NCI-H128 (cell line): ENCODE measurements at regions not wholly inside any gene's neighbourhood (a gene's known extent, or its start where the extent isn't known, plus 50 kb on each side); places are given as distances from the start of the nearest gene placed in this dataset.
"Not testable (repeated sequence)": the region's sequence is repeated elsewhere in the genome, so short reads cannot be mapped to it uniquely, and the experiment has no call there.

ENCODE experiments used
- DNase-seq: peaks from one replicate; lab custom pipeline; 2025; ENCODE audit not compliant: unreplicated experiment; lab: John Stamatoyannopoulos, UW

DNA sequence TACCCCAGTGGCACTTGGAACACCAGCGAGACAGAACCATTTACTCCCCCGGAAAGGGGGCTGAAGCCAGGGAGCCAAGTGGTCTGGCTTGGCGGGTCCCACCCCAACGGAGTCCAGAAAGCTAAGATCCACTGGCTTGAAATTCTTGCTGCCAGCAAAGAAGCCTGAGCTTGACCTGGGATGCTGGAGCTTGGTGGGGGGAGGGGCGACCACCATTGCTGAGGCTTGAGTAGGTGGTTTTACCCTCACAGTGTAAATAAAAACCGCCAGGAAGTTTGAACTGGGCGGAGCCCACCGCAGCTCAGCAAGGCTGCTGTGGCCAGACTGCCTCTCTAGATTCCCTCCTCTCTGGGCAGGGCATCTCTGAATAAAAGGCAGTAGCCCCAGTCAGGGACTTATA is 62.8 kb downstream of the RPS24 start:
- not testable (repeated sequence) for DNase-seq

DNA sequence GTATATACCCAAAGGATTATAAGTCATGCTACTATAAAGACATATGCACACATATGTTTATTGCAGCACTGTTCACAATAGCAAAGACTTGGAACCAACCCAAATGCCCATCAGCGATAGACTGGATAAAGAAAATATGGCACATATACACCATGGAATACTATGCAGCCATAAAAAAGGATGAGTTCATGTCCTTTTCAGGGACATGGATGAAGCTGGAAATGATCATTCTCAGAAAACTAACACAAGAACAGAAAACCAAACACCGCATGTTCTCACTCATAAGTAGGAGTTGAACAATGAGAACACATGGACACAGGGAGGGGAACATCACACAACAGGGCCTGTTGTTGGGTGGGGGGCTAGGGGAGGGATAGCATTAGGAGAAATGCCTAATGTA is 68.9 kb downstream of the RPS24 start:
- DNase-seq, result not testable (repeated sequence)

DNA sequence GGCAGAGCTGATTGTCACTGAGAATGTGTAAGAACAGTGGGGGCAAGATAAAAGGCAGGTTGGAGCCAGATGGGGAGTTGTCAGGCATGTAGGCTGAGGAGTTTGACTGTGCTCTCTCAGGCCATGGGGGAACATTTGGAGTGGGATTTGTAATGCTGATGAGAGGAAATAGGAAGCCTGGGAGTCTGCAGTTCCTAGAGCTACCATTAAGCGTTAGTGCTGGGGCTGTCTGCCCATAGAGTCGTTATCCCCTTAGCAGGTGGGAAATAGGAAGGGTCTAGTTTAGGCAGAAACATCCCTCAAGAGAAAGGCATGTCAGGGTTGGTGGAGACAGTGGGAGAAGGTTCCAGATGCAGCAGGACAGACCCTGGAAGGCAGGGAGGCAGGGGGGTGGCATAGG is 75.5 kb downstream of the RPS24 start:
- DNase-seq, result no peak

DNA sequence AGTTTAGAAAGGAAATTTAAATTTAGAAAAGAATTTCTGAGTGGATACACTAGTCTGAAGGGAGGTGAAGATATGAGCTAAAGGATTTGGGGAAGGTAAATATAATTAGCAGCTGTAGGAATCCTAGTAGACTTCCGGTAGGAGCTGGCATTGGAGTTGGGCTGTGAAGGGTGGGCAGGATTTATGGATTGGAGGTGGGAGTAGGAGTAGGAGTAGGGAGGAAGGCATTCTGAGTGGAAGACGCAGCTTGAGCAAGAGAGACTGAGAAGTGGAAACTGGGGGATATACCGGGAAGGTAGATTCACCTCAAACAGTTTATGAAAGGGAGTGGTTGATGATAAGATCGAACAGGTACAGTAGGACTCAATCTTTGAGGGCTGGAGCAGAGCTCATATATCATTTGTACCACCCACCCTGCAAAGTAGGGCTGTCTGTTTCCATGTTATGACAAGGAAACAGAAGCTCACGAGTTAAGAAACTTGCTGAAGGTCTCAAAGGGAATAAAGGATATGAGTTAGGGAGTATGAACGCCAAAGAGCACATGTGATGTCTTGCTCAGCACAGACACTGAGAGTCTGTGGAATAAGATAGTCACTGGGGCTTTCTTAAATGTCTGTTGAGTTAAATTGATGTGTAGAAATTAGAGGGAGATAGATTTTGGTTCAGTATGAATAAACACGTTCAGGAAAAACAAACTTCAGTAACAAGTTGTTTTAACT is 81.6 kb downstream of the RPS24 start:
- no peak for DNase-seq

DNA sequence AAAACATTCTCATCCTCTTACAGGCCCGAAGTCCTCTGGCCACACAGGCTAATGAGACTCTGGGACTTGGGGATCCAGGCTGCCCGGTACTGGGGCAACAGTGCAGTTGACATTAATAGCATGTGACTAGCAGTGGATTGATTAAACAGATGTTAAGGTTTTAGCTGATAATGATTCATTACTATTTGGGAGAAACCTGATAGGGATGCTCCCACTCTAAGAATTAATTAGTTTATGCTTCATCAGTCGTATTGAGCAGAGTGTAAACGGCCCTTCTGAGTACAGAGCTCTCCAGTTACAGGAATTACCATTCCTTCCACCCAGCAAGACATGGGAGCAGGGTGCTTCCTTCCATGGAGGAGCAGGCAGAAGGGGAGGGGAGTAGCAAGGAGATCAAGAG is 82.7 kb downstream of the RPS24 start:
- no peak for DNase-seq

DNA sequence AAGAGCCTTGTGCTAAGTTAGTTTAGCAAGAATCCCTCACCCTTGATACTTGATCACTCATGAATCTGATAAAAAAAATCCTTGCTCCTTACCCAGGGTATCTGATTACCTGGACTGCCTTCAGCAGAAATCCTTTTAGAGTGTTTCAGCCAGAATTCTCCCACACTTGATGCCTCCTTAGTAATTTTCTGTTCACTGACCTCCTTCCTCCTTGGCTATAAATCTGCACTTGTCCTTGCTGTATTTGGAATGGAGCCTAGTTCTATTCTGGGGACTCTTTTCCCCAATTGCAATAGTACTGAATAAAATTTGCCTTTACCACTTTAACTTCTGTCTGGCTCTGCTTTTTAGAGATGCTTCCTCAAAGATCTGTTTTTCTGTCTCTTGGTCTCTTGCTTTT is 84.9 kb downstream of the RPS24 start:
- no peak for DNase-seq

DNA sequence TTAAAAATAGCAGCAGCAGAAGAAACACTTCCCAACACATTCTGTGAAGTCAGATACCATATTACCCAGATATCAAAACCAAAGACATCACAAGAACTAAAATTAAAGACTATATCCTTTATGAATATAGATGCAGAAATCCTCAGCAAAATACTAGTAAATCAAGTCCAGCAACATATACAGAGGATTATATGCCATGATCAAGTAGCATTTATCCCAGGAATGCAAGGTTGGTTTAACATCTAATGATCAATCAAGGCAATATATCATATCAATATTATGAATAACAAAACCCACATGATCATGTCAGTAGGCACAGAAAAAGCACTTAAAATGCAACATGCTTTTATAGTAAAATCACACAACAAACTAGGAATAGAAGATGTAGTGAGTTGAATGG is 88.1 kb downstream of the RPS24 start:
- DNase-seq, result no peak

DNA sequence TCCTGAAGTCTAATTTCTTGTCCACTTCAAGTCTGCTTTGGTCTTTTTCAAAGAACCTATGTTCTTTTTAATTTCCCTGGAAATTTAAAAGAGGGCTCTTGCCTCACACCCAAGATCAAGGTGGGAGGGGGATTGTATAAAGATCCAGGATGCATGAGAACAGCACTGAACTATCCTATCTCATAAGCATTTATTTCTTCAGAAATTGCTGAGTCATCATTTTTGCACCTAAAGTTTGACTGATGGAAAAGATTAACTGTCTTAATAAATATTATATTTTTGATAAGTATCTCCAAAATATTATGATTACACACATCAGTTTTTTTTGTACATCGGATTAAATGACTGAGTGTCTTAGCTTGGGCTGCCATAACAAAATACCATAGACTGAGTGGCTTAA is 90.5 kb downstream of the RPS24 start:
- DNase-seq, result no peak

DNA sequence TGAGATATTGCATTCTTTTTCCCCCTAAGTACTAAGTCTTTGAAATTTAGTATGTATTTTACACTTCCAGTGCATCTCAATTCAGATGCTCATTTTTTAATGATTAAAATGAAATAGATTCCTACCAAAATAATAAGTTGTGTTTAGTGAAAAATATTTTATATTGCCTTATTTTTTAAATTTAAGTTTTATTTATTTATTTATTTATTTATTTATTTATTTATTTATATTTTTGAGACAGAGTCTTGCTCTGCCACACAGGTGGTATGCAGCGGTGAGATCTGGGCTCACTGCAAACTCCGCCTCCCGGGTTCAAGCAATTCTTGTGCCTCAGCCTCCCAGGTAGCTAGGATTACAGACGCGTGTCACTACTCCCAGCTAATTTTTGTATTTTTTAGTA is 95.5 kb downstream of the RPS24 start:
- no peak for DNase-seq

DNA sequence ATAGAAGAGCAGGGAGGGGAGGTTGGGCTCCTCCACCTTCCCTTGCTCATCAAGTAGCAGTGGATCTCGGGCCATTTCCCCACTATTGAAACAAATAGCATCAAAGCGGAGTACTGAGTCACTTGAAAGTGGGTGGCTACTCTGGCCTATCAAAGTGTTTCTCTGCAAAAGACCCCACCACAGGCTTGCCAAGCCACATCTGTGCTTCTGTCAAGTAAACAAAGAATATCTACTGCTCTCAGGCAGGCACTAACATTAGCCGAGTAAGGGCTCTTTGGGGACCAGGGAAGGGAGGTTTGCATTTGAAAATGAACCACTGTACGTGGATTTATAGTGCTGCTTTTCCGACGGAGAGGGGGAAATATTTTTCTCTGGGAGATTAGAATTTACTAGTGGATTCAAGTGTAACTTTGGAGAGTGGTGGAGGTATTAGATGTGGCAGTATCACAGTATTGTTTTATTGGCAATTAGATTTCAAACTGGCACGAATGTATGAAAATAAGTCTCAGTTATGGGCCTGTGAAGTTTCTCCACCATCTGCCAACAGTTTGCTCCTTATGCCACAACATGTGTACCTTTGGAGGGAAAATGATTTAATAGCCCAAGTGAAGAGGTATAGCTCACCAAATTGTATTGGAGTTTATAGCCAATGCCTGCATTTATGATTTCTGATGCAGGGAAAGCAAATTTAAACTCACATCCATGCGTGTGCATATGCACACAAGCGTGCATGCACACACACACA is 97.5 kb downstream of the RPS24 start:
- no peak for DNase-seq

DNA sequence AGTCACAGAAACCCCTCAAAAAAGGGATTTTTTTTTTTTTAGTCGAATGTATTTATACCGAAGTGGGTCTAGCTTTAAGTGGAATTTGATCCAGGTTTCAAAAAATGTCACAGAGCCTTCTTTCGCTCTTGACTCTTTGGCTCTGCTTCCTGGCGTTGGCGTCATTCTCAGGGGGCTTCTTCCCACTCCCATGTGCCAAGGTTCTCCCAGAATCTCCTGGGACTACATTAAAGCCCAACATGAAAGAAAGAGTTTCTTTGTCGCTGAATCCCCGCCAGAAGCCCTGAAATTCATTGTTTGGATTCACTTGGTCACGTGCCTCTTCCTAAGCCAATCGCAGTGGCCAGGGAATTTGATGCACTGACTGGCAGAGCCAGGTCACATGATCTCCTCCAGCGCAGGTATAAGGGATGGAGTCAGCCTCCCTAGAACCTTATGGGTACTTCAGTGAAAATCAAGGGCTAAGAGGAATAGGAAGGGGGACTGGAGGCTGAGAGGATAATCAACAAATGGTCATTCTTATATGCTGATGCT is 101.2 kb downstream of the RPS24 start:
- no peak for DNase-seq

DNA sequence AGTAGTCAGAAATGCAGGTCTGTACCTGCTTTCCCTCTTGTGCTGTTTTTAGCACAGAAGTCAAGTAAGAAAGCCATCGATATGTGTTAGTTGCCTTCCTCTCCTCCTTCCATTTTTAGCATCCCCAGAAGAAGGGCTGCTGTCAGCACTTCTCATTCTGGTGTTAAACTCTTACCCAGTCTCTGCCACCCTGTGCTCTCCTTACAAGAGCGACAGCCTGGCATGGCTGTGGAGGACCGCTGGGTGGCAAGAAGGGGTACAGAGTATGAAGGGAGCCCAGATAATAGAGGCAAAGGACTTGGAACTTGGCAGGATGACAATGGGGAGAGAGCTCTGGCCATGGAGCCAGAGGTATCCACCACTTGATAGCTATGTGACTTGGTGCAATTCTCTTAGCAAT is 103.5 kb downstream of the RPS24 start:
- no peak for DNase-seq

DNA sequence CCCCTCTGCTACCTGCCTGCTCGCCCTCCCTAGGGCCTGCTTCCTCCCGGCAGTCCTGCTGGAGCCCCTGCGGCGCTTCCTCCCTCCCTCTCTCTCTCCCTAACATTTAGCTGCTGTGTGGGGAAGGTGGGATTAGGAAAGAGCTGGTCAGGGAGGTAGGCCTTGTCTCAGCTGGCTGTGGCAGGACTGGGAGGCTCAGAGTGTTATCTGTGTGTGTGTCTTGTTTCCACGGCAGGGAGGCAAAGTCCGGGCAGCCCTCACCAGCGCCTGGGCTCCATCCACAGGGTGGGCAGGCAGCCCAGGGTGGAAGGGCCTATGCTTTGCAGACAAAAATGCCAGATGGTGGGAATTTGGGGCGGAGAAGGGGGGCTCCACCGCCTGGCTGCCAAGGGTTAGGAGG is 105.7 kb downstream of the RPS24 start:
- DNase-seq, result no peak

DNA sequence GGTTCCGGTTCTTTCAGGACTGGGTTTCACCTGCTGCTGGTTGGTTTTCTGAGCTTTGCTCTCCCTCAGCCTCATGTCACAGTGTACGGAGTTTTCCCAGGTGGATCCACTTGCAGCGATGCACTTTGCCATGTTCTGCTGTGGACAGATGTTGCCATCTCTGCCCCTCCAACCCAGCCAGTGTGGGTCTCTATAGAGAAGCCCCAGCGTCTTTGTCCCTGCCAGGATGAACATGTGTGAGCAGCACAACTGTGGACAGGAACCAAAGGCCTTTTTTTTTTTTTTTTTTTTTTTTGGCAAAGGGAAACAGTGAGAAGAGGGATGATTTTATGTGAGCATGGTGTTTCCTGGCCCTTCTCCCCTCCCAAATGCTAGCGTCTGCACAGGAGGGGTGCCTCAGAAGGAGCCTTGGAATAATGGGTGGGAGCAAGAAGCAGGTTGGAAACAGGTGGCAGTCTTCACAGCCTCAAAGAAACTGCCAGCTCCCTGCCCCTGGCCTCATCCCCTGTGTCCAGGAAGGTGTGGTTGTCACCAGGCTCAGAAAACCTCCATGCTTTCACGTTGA is 106.5 kb downstream of the RPS24 start:
- DNase-seq, result no peak

DNA sequence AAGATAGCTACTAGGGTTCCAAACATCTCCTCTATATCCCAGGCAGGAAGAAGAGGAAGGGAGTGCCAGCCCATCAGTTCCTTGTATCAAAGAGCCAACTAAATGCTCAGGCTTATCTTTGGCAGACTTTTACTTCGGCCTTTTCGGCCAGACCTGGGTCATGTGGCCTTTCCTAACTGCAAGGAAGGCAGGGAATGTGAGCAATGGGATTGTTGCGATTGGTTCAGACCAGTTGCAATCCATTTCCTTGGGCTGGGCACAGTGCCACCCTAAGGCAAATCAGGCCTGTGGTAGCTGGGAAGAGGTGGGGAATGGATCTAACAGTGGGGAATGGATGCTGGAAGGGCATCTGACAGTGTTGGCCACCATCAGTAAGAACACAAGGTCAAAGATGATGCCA is 109.9 kb downstream of the RPS24 start:
- DNase-seq, result no peak

DNA sequence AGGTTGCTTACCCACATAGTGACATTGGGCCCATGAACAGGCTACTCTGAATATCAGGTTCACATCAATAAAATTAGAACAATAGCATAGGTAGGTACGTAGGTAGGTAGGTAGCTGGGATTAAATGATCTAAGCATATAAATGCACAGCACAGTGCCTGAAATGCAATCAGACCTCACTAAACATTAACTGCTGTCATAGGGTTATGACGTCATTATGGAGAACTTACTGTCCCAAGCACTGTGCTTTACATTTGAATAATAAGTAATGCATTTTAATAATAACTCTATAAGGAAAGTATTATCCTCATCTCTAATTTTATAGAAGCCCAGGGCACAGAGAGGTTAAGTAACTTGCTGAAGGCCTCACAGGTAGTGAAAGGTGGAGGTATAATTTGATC is 112.5 kb downstream of the RPS24 start:
- no peak for DNase-seq

DNA sequence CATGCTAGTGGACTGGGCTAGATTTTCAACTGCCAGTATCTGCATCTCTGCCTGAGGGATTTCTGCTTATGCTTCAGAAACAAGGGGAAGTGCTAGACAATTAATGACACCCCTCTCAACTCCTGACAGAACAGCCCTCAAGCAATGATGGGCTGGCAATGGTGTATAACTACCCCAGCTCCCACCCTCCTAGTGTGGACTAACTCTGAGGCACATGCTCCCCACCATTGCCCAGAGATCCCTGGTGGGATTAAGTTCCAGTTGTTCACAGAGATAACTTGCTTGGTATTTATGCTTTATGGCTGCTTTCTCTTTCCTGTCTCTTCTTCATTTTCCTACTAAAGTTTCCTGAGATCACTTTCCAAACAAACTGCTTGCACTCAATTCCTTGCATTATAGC is 113.5 kb downstream of the RPS24 start:
- no peak for DNase-seq

DNA sequence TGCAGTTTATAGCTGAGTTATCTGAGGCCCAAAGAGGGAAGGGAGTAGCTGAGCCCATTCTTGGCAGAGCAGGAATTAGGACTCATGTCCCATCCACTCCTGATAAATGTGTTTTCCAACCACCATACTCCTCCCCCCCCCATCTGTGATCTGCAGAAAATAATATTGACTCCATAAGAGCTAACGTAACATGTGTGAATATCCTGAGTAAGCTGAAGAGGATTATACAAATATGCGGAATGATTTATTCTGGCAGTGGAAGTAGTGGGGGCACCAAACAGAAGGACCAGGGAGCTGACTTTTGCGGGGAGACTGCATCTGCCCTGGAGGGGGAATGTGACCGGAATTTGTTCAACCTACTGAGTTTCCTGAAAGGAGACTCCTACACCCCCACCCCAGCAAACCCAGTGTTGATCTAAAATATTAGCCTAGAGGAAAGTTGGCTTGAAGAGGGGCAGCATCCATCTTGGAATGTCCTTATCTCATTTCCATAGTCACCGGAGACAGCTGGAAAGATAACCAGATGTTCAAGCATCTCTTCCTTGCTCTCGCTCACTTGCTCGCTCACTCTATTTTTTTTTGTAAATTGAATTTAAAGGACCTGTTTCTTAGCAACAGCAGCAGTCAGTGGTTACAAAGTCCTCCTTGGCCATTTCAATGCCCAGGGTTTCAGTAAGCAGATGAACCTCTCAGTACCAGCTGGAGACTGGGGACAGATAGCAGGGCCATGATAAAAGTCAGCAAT is 114.7 kb downstream of the RPS24 start:
- no peak for DNase-seq

DNA sequence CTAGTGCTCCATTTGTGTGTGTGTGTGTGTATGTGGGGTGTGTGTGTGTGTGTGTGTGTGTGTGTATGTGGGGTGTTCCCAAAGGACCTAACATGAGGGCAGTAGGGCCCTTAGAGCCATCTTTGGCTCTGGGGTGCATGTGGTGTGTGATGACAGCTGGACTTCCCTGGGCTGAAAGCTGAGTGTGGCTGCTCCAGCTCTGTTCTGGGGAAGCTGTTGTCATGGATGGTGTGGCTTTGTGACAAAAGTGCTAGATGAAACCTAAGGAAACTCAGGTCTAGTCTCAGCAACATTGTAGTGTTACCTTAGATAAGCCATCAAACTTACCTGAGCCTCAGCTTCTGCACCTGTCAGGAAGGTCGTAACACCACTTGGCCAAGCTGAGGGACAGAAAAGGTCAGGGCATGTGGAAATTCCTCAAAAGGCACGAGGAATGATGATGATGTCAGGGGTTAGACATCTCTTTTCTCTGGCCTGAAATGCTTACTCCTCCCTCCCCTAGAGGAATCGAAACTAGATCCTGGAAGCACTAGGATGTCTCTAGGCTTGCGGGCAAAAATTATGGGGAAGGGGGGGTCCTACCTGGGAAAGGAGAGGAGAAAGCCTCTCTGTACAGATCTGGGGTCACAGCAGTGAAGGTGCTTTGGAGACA is 115.4 kb downstream of the RPS24 start:
- DNase-seq, result no peak

DNA sequence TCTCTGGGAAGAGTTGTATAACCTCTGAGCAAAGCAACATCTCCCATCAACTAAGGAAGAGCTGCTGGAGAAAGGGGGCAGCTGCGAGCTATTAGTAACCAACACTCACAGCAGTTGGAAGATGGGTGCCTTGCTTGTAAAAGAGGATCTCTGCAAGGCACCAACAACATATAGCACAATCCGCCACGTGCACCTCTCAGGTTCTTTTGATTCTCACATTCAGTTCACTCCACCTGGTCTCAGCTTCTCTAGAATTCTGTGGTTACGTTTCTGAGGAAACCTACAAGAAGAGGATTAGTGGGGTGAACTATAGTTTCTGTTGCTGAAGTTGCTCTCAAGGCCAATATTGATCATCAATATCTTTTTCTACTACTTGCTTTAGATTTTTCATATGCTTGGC is 117.1 kb downstream of the RPS24 start:
- no peak for DNase-seq

DNA sequence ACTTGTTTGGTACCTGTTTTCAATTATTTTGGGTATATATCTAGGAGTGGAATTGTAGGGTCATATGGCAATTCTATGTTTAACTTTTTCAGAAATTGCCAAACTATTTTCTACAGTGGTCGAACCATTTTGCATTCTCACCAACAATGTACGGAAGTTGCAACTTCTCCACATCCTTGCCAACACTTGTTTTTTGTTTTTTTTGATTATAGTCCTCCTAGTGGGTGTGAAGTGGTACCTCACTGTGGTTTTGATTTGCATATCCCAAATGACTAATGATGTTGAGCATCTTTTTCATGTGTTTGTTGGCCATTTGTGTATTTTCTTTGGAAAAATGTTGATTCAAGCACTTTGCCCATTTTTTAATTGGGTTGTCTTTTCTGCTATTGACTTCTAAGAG is 122.1 kb downstream of the RPS24 start:
- no peak for DNase-seq
